GM19397 (cell line): ENCODE measurements at regions not wholly inside any gene's neighbourhood (a gene's known extent, or its start where the extent isn't known, plus 50 kb on each side); places are given as distances from the start of the nearest gene placed in this dataset.
"Not testable (repeated sequence)": the region's sequence is repeated elsewhere in the genome, so short reads cannot be mapped to it uniquely, and the experiment has no call there.

Experiments used
- ATAC-seq: cut with Tn5 transposase; IDR thresholded peaks from one replicate; pipeline ENCODE4 v1.9.1; 2021; ENCODE audit warnings: mild to moderate bottlenecking, moderate library complexity; ENCODE audit not compliant: unreplicated experiment

DNA sequence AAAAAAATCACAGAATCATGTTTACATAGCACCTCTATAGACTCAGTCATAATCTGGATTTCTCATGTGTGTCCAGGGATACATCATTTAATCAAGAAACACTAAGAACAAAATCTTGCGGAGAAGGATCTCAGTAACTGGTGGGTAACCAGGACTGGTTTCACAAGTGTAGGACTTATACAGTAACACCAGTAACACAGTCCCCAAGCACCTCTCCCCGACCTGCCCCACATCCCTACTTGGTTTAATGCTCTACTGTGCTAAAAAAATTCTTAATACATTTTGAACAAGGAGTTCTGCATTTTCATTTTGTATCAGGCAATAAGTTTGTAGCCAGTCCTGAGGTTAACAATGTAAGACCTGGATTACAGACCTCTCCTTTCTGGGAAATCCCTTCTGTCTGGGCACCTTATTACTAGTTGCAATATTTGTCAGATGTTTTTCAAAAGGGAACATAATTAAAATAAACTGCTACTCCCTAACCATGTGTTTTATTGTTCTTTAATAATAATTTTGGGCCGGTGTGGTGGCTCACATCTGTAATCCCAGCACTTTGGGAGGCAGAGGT lies 57.6 kb upstream of the BBX start:
- ATAC-seq = no peak

DNA sequence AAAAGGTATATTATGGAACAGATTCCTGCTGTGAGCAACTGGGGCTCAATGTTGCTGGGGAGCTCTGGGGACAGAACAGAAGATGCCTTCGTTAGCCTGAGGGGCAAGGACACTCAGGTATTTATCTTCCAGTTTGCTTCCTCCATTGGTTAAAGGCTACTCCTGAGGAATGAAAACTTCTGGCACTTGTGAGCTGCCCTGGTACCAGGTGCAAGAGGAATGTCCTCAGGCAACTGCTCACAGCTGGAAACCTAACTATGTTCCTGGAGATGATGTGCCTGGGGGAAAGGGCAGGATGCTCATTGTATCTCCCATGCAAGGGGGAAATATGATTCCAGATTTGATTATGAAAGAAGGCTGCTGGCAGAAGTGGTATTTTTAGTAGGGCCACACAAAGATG lies 54.0 kb upstream of the BBX start:
- no peak for ATAC-seq

DNA sequence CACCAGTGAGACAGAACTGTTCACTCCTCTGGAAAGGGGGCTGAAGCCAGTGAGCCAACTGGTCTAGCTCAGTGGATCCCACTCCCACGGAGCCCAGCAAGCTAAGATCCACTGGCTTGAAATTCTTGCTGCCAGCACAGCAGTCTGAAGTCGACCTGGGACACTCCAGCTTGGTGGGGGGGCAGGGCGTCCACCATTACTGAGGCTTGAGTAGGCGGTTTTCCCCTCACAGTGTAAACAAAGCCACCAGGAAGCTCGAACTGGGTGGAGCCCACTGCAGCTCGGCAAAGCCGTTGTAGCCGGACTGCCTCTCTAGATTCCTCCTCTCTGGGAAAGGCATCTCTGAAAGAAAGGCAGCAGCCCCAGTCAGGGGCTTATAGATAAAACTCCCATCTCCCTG lies 52.3 kb upstream of the BBX start:
- ATAC-seq = not testable (repeated sequence)
